Activated CD8-positive, alpha-beta T cell treated with anti-CD3 and anti-CD28 coated beads, Interleukin-2, amount 10 ng/mL, durations not matched to agents 7 days and 5 days (primary cell): ENCODE measurements at regions not wholly inside any gene's neighbourhood (a gene's known extent, or its start where the extent isn't known, plus 50 kb on each side); places are given as distances from the start of the nearest gene placed in this dataset.

Experiments
- ATAC-seq: fragments of 150-1000 bp; cut with Tn5 transposase; one replicate; pipeline ENCODE4 v1.10.0; 2021; ENCODE audit warnings: moderate library complexity
- CTCF ChIA-PET: fragments of 350-600 bp; sonication (Branson Sonifier 250); formaldehyde crosslinking; loops from one replicate; lab custom pipeline; 2021; ENCODE audit warnings: antibody characterized with exemption; lab: Charles Lee
- POLR2A ChIA-PET: fragments of 350-600 bp; sonication (Branson Sonifier 250); formaldehyde crosslinking; loops from one replicate; lab custom pipeline; 2021; ENCODE audit warnings: antibody characterized with exemption; lab: Charles Lee
- DNase-seq: peaks from one replicate; pipeline ENCODE4 v3.0.0-alpha.2; 2020
- H3K27ac Mint-ChIP-seq: one replicate; pipeline ENCODE4 v1.8.0; 2021; ENCODE audit warnings: mild to moderate bottlenecking, mixed read lengths
- H3K27me3 Mint-ChIP-seq: one replicate; pipeline ENCODE4 v1.8.0; 2021; ENCODE audit warnings: low read depth, mixed read lengths
- H3K36me3 Mint-ChIP-seq: one replicate; pipeline ENCODE4 v1.8.0; 2021; ENCODE audit warnings: low read depth, mixed read lengths
- H3K4me1 Mint-ChIP-seq: one replicate; pipeline ENCODE4 v1.8.0; 2021; ENCODE audit warnings: low read depth, mixed read lengths
- H3K4me3 Mint-ChIP-seq: one replicate; pipeline ENCODE4 v1.8.0; 2021; ENCODE audit warnings: mild to moderate bottlenecking, mixed read lengths
- H3K9me3 Mint-ChIP-seq: one replicate; pipeline ENCODE4 v1.8.0; 2022; ENCODE audit warnings: mixed read lengths; ENCODE audit not compliant: insufficient read depth

- no peaks in the 10 kb centered on the region for H3K27me3 Mint-ChIP-seq
- DNase-seq, result no peak
- H3K4me1 Mint-ChIP-seq, result no peaks in the 10 kb centered on the region
- ChIA-PET CTCF (interaction anchor here (1.0 to 1.3 kb wide), 2 partner anchors 10 to 190 kb away, joined by 3 to 5 read pairs; no protein-coding TSS in a partner anchor), POLR2A (no interaction called here)
- H3K36me3 Mint-ChIP-seq, result no peaks in the 10 kb centered on the region
- peaks cover 4% of the 10 kb centered on the region for H3K9me3 Mint-ChIP-seq
- H3K27ac Mint-ChIP-seq, result no peak overlapping the region
- H3K4me3 Mint-ChIP-seq, result no peak overlapping the region
- ATAC-seq, result no peak
These were observed 253.0 kb upstream of the CCDC179 start for GRCh38 chr11:23112987-23113886.

GRCh38 chr11:23113887-23114216 lies 253.6 kb upstream of the CCDC179 start:
- DNase-seq (no peak), ATAC-seq (no peak)
- ChIA-PET CTCF (interaction anchor here (1.0 to 1.3 kb wide), 2 partner anchors 9 to 190 kb away, joined by 3 to 5 read pairs; no protein-coding TSS in a partner anchor), POLR2A (no interaction called here)
- Mint-ChIP-seq H3K27me3 (no peaks in the 10 kb centered on the region), H3K36me3 (no peaks in the 10 kb centered on the region), H3K4me3 (no peak overlapping the region), H3K4me1 (no peaks in the 10 kb centered on the region), H3K27ac (no peak overlapping the region), H3K9me3 (peaks cover 4% of the 10 kb centered on the region)

- POLR2A ChIA-PET, result no interaction called here
- H3K27me3 Mint-ChIP-seq, result no peaks in the 10 kb centered on the region
- ATAC-seq, result no peak
These were observed 263.5 kb upstream of the CCDC179 start for GRCh38 chr11:23123753-23124152.

GRCh38 chr11:23124249-23124648 lies 264.0 kb upstream of the CCDC179 start:
- Mint-ChIP-seq H3K9me3 (no peaks in the 10 kb centered on the region), H3K4me1 (no peaks in the 10 kb centered on the region), H3K36me3 (no peaks in the 10 kb centered on the region), H3K27ac (no peak overlapping the region), H3K27me3 (no peaks in the 10 kb centered on the region), H3K4me3 (no peak overlapping the region)
- POLR2A ChIA-PET, result no interaction called here
- CTCF ChIA-PET, result interaction anchor here (2.2 kb wide), 1 partner anchor 11 kb away, joined by 5 read pairs; no protein-coding TSS in a partner anchor
- DNase-seq (no peak), ATAC-seq (no peak)

More at GRCh38 chr11:23123753-23124152, 263.5 kb upstream of the CCDC179 start:
- no peaks in the 10 kb centered on the region for H3K36me3 Mint-ChIP-seq
- H3K9me3 Mint-ChIP-seq, result no peaks in the 10 kb centered on the region
- CTCF ChIA-PET, result interaction anchor here (2.2 kb wide), 1 partner anchor 10 kb away, joined by 5 read pairs; no protein-coding TSS in a partner anchor
- H3K4me3 Mint-ChIP-seq, result no peak overlapping the region
- no peaks in the 10 kb centered on the region for H3K4me1 Mint-ChIP-seq
- H3K27ac Mint-ChIP-seq, result no peak overlapping the region
- no peak for DNase-seq

GRCh38 chr11:23124996-23125395 lies 264.7 kb upstream of the CCDC179 start:
- Mint-ChIP-seq H3K36me3 (no peaks in the 10 kb centered on the region), H3K27me3 (no peaks in the 10 kb centered on the region), H3K4me3 (no peak overlapping the region), H3K9me3 (no peaks in the 10 kb centered on the region), H3K27ac (no peak overlapping the region), H3K4me1 (no peaks in the 10 kb centered on the region)
- ChIA-PET CTCF (no interaction called here), POLR2A (no interaction called here)
- no peak for DNase-seq
- ATAC-seq, result no peak

GRCh38 chr11:23127706-23128105 lies 267.4 kb upstream of the CCDC179 start:
- H3K9me3 Mint-ChIP-seq, result no peaks in the 10 kb centered on the region
- ATAC-seq (no peak), DNase-seq (no peak)
- no peaks in the 10 kb centered on the region for H3K36me3 Mint-ChIP-seq
- H3K27me3 Mint-ChIP-seq, result no peaks in the 10 kb centered on the region
- no peaks in the 10 kb centered on the region for H3K4me1 Mint-ChIP-seq
- ChIA-PET CTCF (no interaction called here), POLR2A (no interaction called here)
- H3K4me3 Mint-ChIP-seq, result no peak overlapping the region
- H3K27ac Mint-ChIP-seq, result no peak overlapping the region

- Mint-ChIP-seq H3K9me3 (peaks cover 8% of the 10 kb centered on the region), H3K4me1 (no peaks in the 10 kb centered on the region), H3K4me3 (no peak overlapping the region), H3K27ac (no peak overlapping the region), H3K36me3 (no peaks in the 10 kb centered on the region), H3K27me3 (no peaks in the 10 kb centered on the region)
- ChIA-PET POLR2A (no interaction called here), CTCF (no interaction called here)
- no peak for DNase-seq
- ATAC-seq, result no peak
These were observed 274.4 kb upstream of the CCDC179 start for GRCh38 chr11:23134627-23135026.

- ChIA-PET CTCF (no interaction called here), POLR2A (no interaction called here)
- no peak for DNase-seq
- Mint-ChIP-seq H3K27me3 (no peaks in the 10 kb centered on the region), H3K4me3 (no peak overlapping the region), H3K27ac (no peak overlapping the region), H3K4me1 (no peaks in the 10 kb centered on the region), H3K36me3 (no peaks in the 10 kb centered on the region), H3K9me3 (peaks cover 3% of the 10 kb centered on the region)
- no peak for ATAC-seq
These were observed 278.5 kb upstream of the CCDC179 start for GRCh38 chr11:23138761-23139160.

GRCh38 chr11:23143022-23143421 lies 282.7 kb upstream of the CCDC179 start:
- ChIA-PET CTCF (no interaction called here), POLR2A (no interaction called here)
- H3K27me3 Mint-ChIP-seq, result no peaks in the 10 kb centered on the region
- no peak overlapping the region for H3K27ac Mint-ChIP-seq
- DNase-seq (no peak), ATAC-seq (no peak)
- H3K4me3 Mint-ChIP-seq, result no peak overlapping the region
- H3K4me1 Mint-ChIP-seq, result no peaks in the 10 kb centered on the region
- H3K9me3 Mint-ChIP-seq, result no peaks in the 10 kb centered on the region
- no peaks in the 10 kb centered on the region for H3K36me3 Mint-ChIP-seq

GRCh38 chr11:23151819-23152218 lies 291.5 kb upstream of the CCDC179 start:
- H3K27me3 Mint-ChIP-seq, result no peaks in the 10 kb centered on the region
- no peaks in the 10 kb centered on the region for H3K9me3 Mint-ChIP-seq
- no peak overlapping the region for H3K27ac Mint-ChIP-seq
- CTCF ChIA-PET, result no interaction called here
- H3K4me3 Mint-ChIP-seq, result no peak overlapping the region
- no peak for DNase-seq
- H3K36me3 Mint-ChIP-seq, result no peaks in the 10 kb centered on the region
- H3K4me1 Mint-ChIP-seq, result no peaks in the 10 kb centered on the region
- POLR2A ChIA-PET, result no interaction called here
- no peak for ATAC-seq

- DNase-seq, result no peak
- Mint-ChIP-seq H3K27me3 (no peaks in the 10 kb centered on the region), H3K4me3 (no peak overlapping the region), H3K36me3 (no peaks in the 10 kb centered on the region), H3K4me1 (no peaks in the 10 kb centered on the region), H3K27ac (no peak overlapping the region), H3K9me3 (no peaks in the 10 kb centered on the region)
- CTCF ChIA-PET, result no interaction called here
- POLR2A ChIA-PET, result no interaction called here
- ATAC-seq, result no peak
These were observed 295.2 kb upstream of the CCDC179 start for GRCh38 chr11:23155503-23155902.

GRCh38 chr11:23164022-23164421 lies 303.7 kb upstream of the CCDC179 start:
- DNase-seq (no peak), ATAC-seq (no peak)
- ChIA-PET CTCF (no interaction called here), POLR2A (no interaction called here)
- no peaks in the 10 kb centered on the region for H3K4me1 Mint-ChIP-seq
- H3K4me3 Mint-ChIP-seq, result no peak overlapping the region
- no peak overlapping the region for H3K27ac Mint-ChIP-seq
- no peaks in the 10 kb centered on the region for H3K27me3 Mint-ChIP-seq
- no peaks in the 10 kb centered on the region for H3K36me3 Mint-ChIP-seq
- H3K9me3 Mint-ChIP-seq, result no peaks in the 10 kb centered on the region
